ENCODE measurements at regions not wholly inside any gene's neighbourhood (a gene's known extent, or its start where the extent isn't known, plus 50 kb on each side); places are given as distances from the start of the nearest gene placed in this dataset.

GRCh38 chr2:239590995-239591915 is 190.4 kb upstream of the HDAC4 start:
- no peak for TF ChIP-seq CTCF (IDR thresholded peaks at IDR 0.05; ENCODE audit: low read depth, low read length, missing control alignments)
- in situ Hi-C loops (cut with HindIII; ENCODE audit: low sequenced_read_pairs), result no loop called here
- H3K4me3 ChIP-seq (ENCODE audit: low read depth, low read length), result no peak overlapping the region
- DNase-seq (ENCODE audit: low read depth), result no peak

- TF ChIP-seq CTCF (IDR thresholded peaks at IDR 0.05; ENCODE audit: low read depth, low read length, missing control alignments), result no peak
- in situ Hi-C loops (cut with HindIII; ENCODE audit: low sequenced_read_pairs), result no loop called here
- H3K4me3 ChIP-seq (ENCODE audit: low read depth, low read length), result no peak overlapping the region
- DNase-seq (ENCODE audit: low read depth), result no peak
Measured at GRCh38 chr2:239590276-239590675, 189.5 kb upstream of the HDAC4 start.

GRCh38 chr2:239589833-239590232 is 189.0 kb upstream of the HDAC4 start:
- no peak for DNase-seq (ENCODE audit: low read depth)
- in situ Hi-C loops (cut with HindIII; ENCODE audit: low sequenced_read_pairs), result no loop called here
- H3K4me3 ChIP-seq (ENCODE audit: low read depth, low read length), result no peak overlapping the region
- no peak for TF ChIP-seq CTCF (IDR thresholded peaks at IDR 0.05; ENCODE audit: low read depth, low read length, missing control alignments)

GRCh38 chr2:239589270-239589825 is 188.5 kb upstream of the HDAC4 start:
- no peak overlapping the region for H3K4me3 ChIP-seq (ENCODE audit: low read depth, low read length)
- in situ Hi-C loops (cut with HindIII; ENCODE audit: low sequenced_read_pairs), result no loop called here
- TF ChIP-seq CTCF (IDR thresholded peaks at IDR 0.05; ENCODE audit: low read depth, low read length, missing control alignments), result no peak
- no peak for DNase-seq (ENCODE audit: low read depth)

GRCh38 chr2:239588451-239589269 is 187.8 kb upstream of the HDAC4 start:
- in situ Hi-C loops (cut with HindIII; ENCODE audit: low sequenced_read_pairs), result no loop called here
- H3K4me3 ChIP-seq (ENCODE audit: low read depth, low read length), result no peak overlapping the region
- TF ChIP-seq CTCF (IDR thresholded peaks at IDR 0.05; ENCODE audit: low read depth, low read length, missing control alignments), result no peak
- DNase-seq (ENCODE audit: low read depth), result no peak

GRCh38 chr2:239587841-239588240 is 187.0 kb upstream of the HDAC4 start:
- TF ChIP-seq CTCF (IDR thresholded peaks at IDR 0.05; ENCODE audit: low read depth, low read length, missing control alignments), result no peak
- H3K4me3 ChIP-seq (ENCODE audit: low read depth, low read length), result no peak overlapping the region
- in situ Hi-C loops (cut with HindIII; ENCODE audit: low sequenced_read_pairs), result no loop called here
- no peak for DNase-seq (ENCODE audit: low read depth)
